Neural cell (in vitro differentiated cells): ENCODE measurements at regions not wholly inside any gene's neighbourhood (a gene's known extent, or its start where the extent isn't known, plus 50 kb on each side); places are given as distances from the start of the nearest gene placed in this dataset.

Experiments
- H2AFZ ChIP-seq: fragments of 200-600, 300-800 bp; sonication (generic), shearing (Covaris generic); 2 replicates; pipeline ENCODE4 v1.6.0; 2014; ENCODE audit warnings: low read depth, mild to moderate bottlenecking, antibody characterized with exemption, low read length, moderate library complexity
- H3F3A ChIP-seq: fragments of 200-600 bp; shearing (Covaris generic); 2 replicates; pipeline ENCODE4 v1.6.1; 2016; ENCODE audit warnings: mild to moderate bottlenecking, moderate library complexity, mixed read lengths, antibody characterized with exemption, low read length; ENCODE audit not compliant: insufficient read depth, poor library complexity, severe bottlenecking
- H3K27ac ChIP-seq: fragments of 200-600, 300-800 bp; sonication (generic), shearing (Covaris generic); 2 replicates; pipeline ENCODE4 v1.5.1; 2014; ENCODE audit warnings: mild to moderate bottlenecking, low read length, moderate library complexity
- H3K27me3 ChIP-seq: fragments of 300-800, 200-600 bp; sonication (generic), shearing (Covaris generic); 2 replicates; pipeline ENCODE4 v1.6.0; 2014; ENCODE audit warnings: mild to moderate bottlenecking, low read depth, low read length, moderate library complexity; ENCODE audit not compliant: insufficient read depth
- H3K36me3 ChIP-seq: fragments of 300-800, 200-600 bp; sonication (generic), shearing (Covaris generic); 2 replicates; pipeline ENCODE4 v1.5.1; 2014; ENCODE audit warnings: mild to moderate bottlenecking, antibody characterized with exemption, low read length, moderate library complexity; ENCODE audit not compliant: insufficient read depth
- H3K4me2 ChIP-seq: fragments of 300-800, 200-600 bp; sonication (generic), shearing (Covaris generic); 2 replicates; pipeline ENCODE4 v1.6.0; 2014; ENCODE audit warnings: mild to moderate bottlenecking, low read length
- H3K4me3 ChIP-seq: fragments of 300-800, 200-600 bp; sonication (generic), shearing (Covaris generic); 2 replicates; pipeline ENCODE4 v1.5.1; 2014; ENCODE audit warnings: mild to moderate bottlenecking, low read length, moderate library complexity
- H3K79me2 ChIP-seq: fragments of 200-600 bp; shearing (Covaris generic); replicated peaks from 2 replicates; pipeline ENCODE4 v1.6.0; 2014; ENCODE audit warnings: mild to moderate bottlenecking, low read length, moderate library complexity; ENCODE audit not compliant: insufficient read depth
- H3K9ac ChIP-seq: fragments of 300-800, 200-600 bp; sonication (generic), shearing (Covaris generic); 2 replicates; pipeline ENCODE4 v1.6.1; 2016; ENCODE audit warnings: mild to moderate bottlenecking, low read length, mixed read lengths
- H3K9me2 ChIP-seq: fragments of 200-600 bp; shearing (Covaris generic); 2 replicates; pipeline ENCODE4 v1.6.1; 2016; ENCODE audit warnings: mild to moderate bottlenecking, low read length, mixed read lengths; ENCODE audit not compliant: insufficient read depth
- H3K9me3 ChIP-seq: fragments of 200-600, 300-800 bp; sonication (generic), shearing (Covaris generic); 2 replicates; pipeline ENCODE4 v1.6.1; 2016; ENCODE audit warnings: mild to moderate bottlenecking, mixed run types, low read length, moderate library complexity, mixed read lengths
- H4K20me1 ChIP-seq: fragments of 200-600 bp; shearing (Covaris generic); 2 replicates; pipeline ENCODE4 v1.6.1; 2016; ENCODE audit warnings: mild to moderate bottlenecking, mixed run types; ENCODE audit not compliant: insufficient read depth
- EP300 ChIP-seq: fragments of 450-650 bp; conservative IDR thresholded peaks from 2 replicates; pipeline ENCODE4 v1.6.1; 2014; ENCODE audit warnings: antibody characterized with exemption, mild to moderate bottlenecking, moderate library complexity; ENCODE audit not compliant: poor library complexity, severe bottlenecking
- EZH2 ChIP-seq: fragments of 200-600, 300-800 bp; shearing (Covaris generic), sonication (generic); IDR thresholded peaks from 2 replicates; pipeline ENCODE4 v1.6.1; 2014; ENCODE audit warnings: antibody characterized with exemption, low read length, borderline replicate concordance, mild to moderate bottlenecking; ENCODE audit not compliant: insufficient read depth, poor library complexity, severe bottlenecking
- MXI1 ChIP-seq: fragments of 450-650 bp; conservative IDR thresholded peaks from 2 replicates; pipeline ENCODE4 v1.6.1; 2014; ENCODE audit warnings: antibody characterized with exemption, mild to moderate bottlenecking; ENCODE audit not compliant: poor library complexity, severe bottlenecking
- POLR2AphosphoS5 ChIP-seq: IDR thresholded peaks from 2 replicates; pipeline ENCODE4 v1.6.1; 2012
- RAD21 ChIP-seq: fragments of 450-650 bp; conservative IDR thresholded peaks from 2 replicates; pipeline ENCODE4 v1.6.1; 2014; ENCODE audit warnings: antibody characterized with exemption, mild to moderate bottlenecking, moderate library complexity
- REST ChIP-seq: IDR thresholded peaks from 2 replicates; pipeline ENCODE4 v1.6.1; 2012; ENCODE audit warnings: borderline replicate concordance
- SMC3 ChIP-seq: fragments of 450-650 bp; conservative IDR thresholded peaks from 2 replicates; pipeline ENCODE4 v1.6.1; 2014; ENCODE audit warnings: antibody characterized with exemption, mild to moderate bottlenecking, moderate library complexity; ENCODE audit not compliant: poor library complexity
- TAF1 ChIP-seq: IDR thresholded peaks from 2 replicates; pipeline ENCODE4 v1.6.1; 2012; ENCODE audit warnings: low read depth
- TF ChIP-seq, protein P1 (sequence below): fragments of 450-650 bp; IDR thresholded peaks from 2 replicates; pipeline ENCODE4 v1.5.1; 2014; ENCODE audit warnings: antibody characterized with exemption, mild to moderate bottlenecking, moderate library complexity; ENCODE audit not compliant: poor library complexity, severe bottlenecking

DNA sequence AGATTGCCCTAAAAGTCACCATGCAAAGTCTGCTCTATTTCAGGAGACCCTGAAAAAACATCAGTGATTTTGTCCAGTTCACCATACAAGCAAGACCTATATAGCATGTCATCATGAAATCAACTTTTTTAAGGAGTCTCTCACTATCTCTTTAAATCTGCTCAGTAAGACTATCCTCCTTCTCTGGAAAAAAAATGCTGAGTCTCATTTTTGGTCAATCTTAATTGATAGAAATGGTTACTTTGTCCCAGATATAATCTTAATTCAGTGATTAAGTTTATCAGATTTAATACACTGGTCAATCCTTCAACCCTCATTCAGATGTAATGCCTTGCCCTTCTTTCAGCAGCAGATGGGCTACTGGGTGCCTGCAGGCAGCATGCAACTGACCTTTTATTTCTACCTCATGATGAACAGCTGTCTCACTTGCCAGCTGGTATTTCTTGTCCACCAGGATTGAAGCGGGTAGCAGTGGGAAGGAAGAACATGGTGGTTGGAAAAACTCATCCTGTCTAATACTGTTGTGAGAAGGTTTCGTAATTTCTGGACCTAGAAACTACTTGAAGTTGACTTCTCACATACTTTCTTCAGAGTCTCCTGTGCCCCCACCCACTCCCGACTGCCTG lies 375.3 kb downstream of the DNAH5 start:
- H4K20me1 ChIP-seq: no peaks in the 10 kb centered on the region
- H3K36me3 ChIP-seq: no peaks in the 10 kb centered on the region
- no peak overlapping the region for H3K9ac ChIP-seq
- H2AFZ ChIP-seq: no peak overlapping the region
- no peaks in the 10 kb centered on the region for H3K79me2 ChIP-seq
- H3K9me2 ChIP-seq: no peaks in the 10 kb centered on the region
- H3K27ac ChIP-seq: no peak overlapping the region
- no peak for TF ChIP-seq EP300
- no peak for TF ChIP-seq MXI1
- TF ChIP-seq REST: no peak
- no peak for TF ChIP-seq EZH2
- TF ChIP-seq, protein P1, sequence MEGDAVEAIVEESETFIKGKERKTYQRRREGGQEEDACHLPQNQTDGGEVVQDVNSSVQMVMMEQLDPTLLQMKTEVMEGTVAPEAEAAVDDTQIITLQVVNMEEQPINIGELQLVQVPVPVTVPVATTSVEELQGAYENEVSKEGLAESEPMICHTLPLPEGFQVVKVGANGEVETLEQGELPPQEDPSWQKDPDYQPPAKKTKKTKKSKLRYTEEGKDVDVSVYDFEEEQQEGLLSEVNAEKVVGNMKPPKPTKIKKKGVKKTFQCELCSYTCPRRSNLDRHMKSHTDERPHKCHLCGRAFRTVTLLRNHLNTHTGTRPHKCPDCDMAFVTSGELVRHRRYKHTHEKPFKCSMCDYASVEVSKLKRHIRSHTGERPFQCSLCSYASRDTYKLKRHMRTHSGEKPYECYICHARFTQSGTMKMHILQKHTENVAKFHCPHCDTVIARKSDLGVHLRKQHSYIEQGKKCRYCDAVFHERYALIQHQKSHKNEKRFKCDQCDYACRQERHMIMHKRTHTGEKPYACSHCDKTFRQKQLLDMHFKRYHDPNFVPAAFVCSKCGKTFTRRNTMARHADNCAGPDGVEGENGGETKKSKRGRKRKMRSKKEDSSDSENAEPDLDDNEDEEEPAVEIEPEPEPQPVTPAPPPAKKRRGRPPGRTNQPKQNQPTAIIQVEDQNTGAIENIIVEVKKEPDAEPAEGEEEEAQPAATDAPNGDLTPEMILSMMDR: no peak
- no peak for TF ChIP-seq POLR2AphosphoS5
- no peak for TF ChIP-seq TAF1
- no peak for TF ChIP-seq SMC3
- no peak for TF ChIP-seq RAD21
- no peak overlapping the region for H3K4me3 ChIP-seq
- H3K9me3 ChIP-seq: no peaks in the 10 kb centered on the region
- H3K4me2 ChIP-seq: no peak overlapping the region
- no peaks in the 10 kb centered on the region for H3K27me3 ChIP-seq
- no peaks in the 10 kb centered on the region for H3F3A ChIP-seq

DNA sequence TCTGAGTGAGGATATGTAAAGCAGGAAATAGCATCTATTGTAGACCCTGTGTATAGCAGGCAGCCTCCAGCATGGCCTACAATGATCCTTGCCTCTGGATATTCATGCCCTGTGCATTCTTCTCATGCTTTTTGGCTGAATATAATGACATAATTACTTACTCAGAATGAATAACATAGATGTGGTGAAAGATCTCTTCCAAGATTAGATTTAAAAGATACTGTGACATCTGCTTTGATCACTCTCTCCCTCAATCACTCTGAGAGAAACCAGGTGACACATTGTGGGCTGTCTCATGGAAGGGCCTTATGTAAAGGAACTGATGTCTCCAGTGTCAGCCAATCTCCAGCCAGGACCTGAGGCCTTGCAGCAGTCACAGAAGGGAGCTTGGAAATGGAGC lies 376.7 kb downstream of the DNAH5 start:
- H3K4me3 ChIP-seq: no peak overlapping the region
- no peak overlapping the region for H3K27ac ChIP-seq
- H3K9ac ChIP-seq: no peak overlapping the region
- no peaks in the 10 kb centered on the region for H3K27me3 ChIP-seq
- H3K79me2 ChIP-seq: no peaks in the 10 kb centered on the region
- H4K20me1 ChIP-seq: no peaks in the 10 kb centered on the region
- H2AFZ ChIP-seq: no peak overlapping the region
- no peaks in the 10 kb centered on the region for H3F3A ChIP-seq
- H3K9me3 ChIP-seq: no peaks in the 10 kb centered on the region
- no peaks in the 10 kb centered on the region for H3K36me3 ChIP-seq
- TF ChIP-seq REST (no peak), RAD21 (no peak), EP300 (no peak), POLR2AphosphoS5 (no peak), EZH2 (no peak), MXI1 (no peak), SMC3 (no peak), TAF1 (no peak)
- TF ChIP-seq, protein P1: no peak
- H3K4me2 ChIP-seq: no peak overlapping the region
- H3K9me2 ChIP-seq: no peaks in the 10 kb centered on the region
